GM19043 (cell line): ENCODE measurements at regions not wholly inside any gene's neighbourhood (a gene's known extent, or its start where the extent isn't known, plus 50 kb on each side); places are given as distances from the start of the nearest gene placed in this dataset.
A peak's percentile ranks its signal among the peaks of the same experiment; 100 is the strongest.
"Not testable (repeated sequence)": the region's sequence is repeated elsewhere in the genome, so short reads cannot be mapped to it uniquely, and the experiment has no call there.

Source experiments
- ATAC-seq: cut with Tn5 transposase; IDR thresholded peaks from one replicate; pipeline ENCODE4 v1.9.1; 2021; ENCODE audit warnings: low read depth; ENCODE audit not compliant: unreplicated experiment

GRCh38 chr14:56351861-56352260 lies 227.7 kb upstream of the TMEM260 start:
- ATAC-seq, result no peak

- no peak for ATAC-seq
Measured at GRCh38 chr14:56352999-56353398, 226.6 kb upstream of the TMEM260 start.

GRCh38 chr14:56357428-56357827 lies 222.2 kb upstream of the TMEM260 start:
- ATAC-seq, result no peak

- ATAC-seq, result no peak
Measured at GRCh38 chr14:56358275-56358674, 221.3 kb upstream of the TMEM260 start.

- ATAC-seq, result peak; percentile 82
Measured at GRCh38 chr14:56358851-56359614, 220.6 kb upstream of the TMEM260 start.

- not testable (repeated sequence) for ATAC-seq
Measured at GRCh38 chr14:56365663-56366062, 213.9 kb upstream of the TMEM260 start.

GRCh38 chr14:56367416-56367815 lies 212.2 kb upstream of the TMEM260 start:
- no peak for ATAC-seq

GRCh38 chr14:56371737-56372136 lies 207.9 kb upstream of the TMEM260 start:
- no peak for ATAC-seq

- ATAC-seq, result no peak
Measured at GRCh38 chr14:56374421-56374820, 205.2 kb upstream of the TMEM260 start.

- ATAC-seq, result no peak
Measured at GRCh38 chr14:56378046-56378445, 201.6 kb upstream of the TMEM260 start.

GRCh38 chr14:56378475-56378877 lies 201.1 kb upstream of the TMEM260 start:
- no peak for ATAC-seq

- no peak for ATAC-seq
Measured at GRCh38 chr14:56379956-56380355, 199.6 kb upstream of the TMEM260 start.

- ATAC-seq, result no peak
Measured at GRCh38 chr14:56386024-56386423, 193.6 kb upstream of the TMEM260 start.

- ATAC-seq, result no peak
Measured at GRCh38 chr14:56390859-56391258, 188.7 kb upstream of the TMEM260 start.

GRCh38 chr14:56394826-56395530 lies 184.6 kb upstream of the TMEM260 start:
- no peak for ATAC-seq

GRCh38 chr14:56400109-56400825 lies 179.3 kb upstream of the TMEM260 start:
- no peak for ATAC-seq

- ATAC-seq, result no peak
Measured at GRCh38 chr14:56412468-56413434, 166.8 kb upstream of the TMEM260 start.

- no peak for ATAC-seq
Measured at GRCh38 chr14:56413721-56414120, 165.9 kb upstream of the TMEM260 start.

- ATAC-seq, result no peak
Measured at GRCh38 chr14:56414236-56414635, 165.4 kb upstream of the TMEM260 start.

GRCh38 chr14:56416213-56416612 lies 163.4 kb upstream of the TMEM260 start:
- no peak for ATAC-seq
